HepG2 (cell line): ENCODE measurements at regions not wholly inside any gene's neighbourhood (a gene's known extent, or its start where the extent isn't known, plus 50 kb on each side); places are given as distances from the start of the nearest gene placed in this dataset.

Experiments used
- ATAC-seq: fragments of 200-7000 bp; cut with Tn5 transposase; 3 replicates; pipeline ENCODE4 v1.9.1; 2020; ENCODE audit warnings: mild to moderate bottlenecking, moderate library complexity
- BruUV-seq: library from RNA; stranded (reverse); fragments of 400-500 nt; replicated peaks from 2 replicates; lab custom pipeline; 2021; lab: Mats Ljungman, UMichigan
- CTCF ChIA-PET: fragments of 300-600 bp; formaldehyde crosslinking; extraction: SDS; loops from one replicate; lab custom pipeline; 2021; ENCODE audit warnings: low total read pairs, inconsistent platforms, low intra/inter-chr PET ratio; lab: Yijun Ruan, JAX
- POLR2A ChIA-PET: fragments of 350-600 bp; sonication (Branson Sonifier 250); formaldehyde crosslinking; loops from one replicate; lab custom pipeline; 2020; ENCODE audit warnings: antibody characterized with exemption, inconsistent platforms; lab: Yijun Ruan, JAX
- DNase-seq: peaks from one replicate; pipeline ENCODE4 v3.0.0-alpha.2; 2015; ENCODE audit warnings: low spot score
- FAIRE-seq: peaks from 3 replicates; lab custom pipeline; 2011; peaks lifted over from hg19 to GRCh38; lab: Jason Lieb, UNC
- H2AFZ ChIP-seq: one replicate; pipeline ENCODE4 v1.6.1; 2011; ENCODE audit warnings: low read length, inconsistent platforms
- H3K27ac ChIP-seq: fragments of 300-600 bp; 3 replicates; pipeline ENCODE4 v1.8.0; 2011; ENCODE audit warnings: mixed run types, mild to moderate bottlenecking, mixed read lengths, low read length, inconsistent platforms; ENCODE audit not compliant: insufficient read depth; ENCODE audit errors: extremely low read length
- H3K27me3 ChIP-seq, 2 experiments: fragments of 200-600 bp in 1 of 2; 2 replicates in 1 of 2; 3 replicates in 1 of 2; pipeline versions ENCODE4 v1.6.0 to v1.8.0; 2011; ENCODE audit warnings: low read length in 2 of 2, mild to moderate bottlenecking in 2 of 2, moderate library complexity in 2 of 2, inconsistent platforms in 1 of 2; ENCODE audit not compliant: insufficient read depth in 2 of 2, control insufficient read depth in 1 of 2
- H3K36me3 ChIP-seq, 2 experiments: fragments of 200-600 bp in 1 of 2; replicated peaks in 1 of 2; 2 replicates in 1 of 2; 3 replicates in 1 of 2; pipeline versions ENCODE4 v1.5.1 to v1.8.0; 2011; ENCODE audit warnings: low read length in 2 of 2, inconsistent platforms in 1 of 2; ENCODE audit not compliant: insufficient read depth in 2 of 2, control insufficient read depth in 1 of 2
- H3K4me1 ChIP-seq: 2 replicates; pipeline ENCODE4 v1.5.1; 2012; ENCODE audit warnings: low read length, inconsistent platforms; ENCODE audit not compliant: insufficient read depth
- H3K4me2 ChIP-seq: 2 replicates; pipeline ENCODE4 v1.6.0; 2011; ENCODE audit warnings: low read depth, low read length, inconsistent platforms
- H3K4me3 ChIP-seq, 3 experiments: fragments of 200-600 bp in 1 of 3; sonication (generic), shearing (Covaris generic) in 1 of 3; replicated peaks in 1 of 3; 2 replicates each; pipeline ENCODE4 v1.5.1; 2011 to 2016; ENCODE audit warnings: low read length in 3 of 3, inconsistent platforms in 2 of 3, low read depth in 2 of 3, mild to moderate bottlenecking in 2 of 3, control low read depth in 1 of 3, mixed read lengths in 1 of 3; ENCODE audit not compliant: insufficient read depth in 1 of 3
- H3K79me2 ChIP-seq: one replicate; pipeline ENCODE4 v1.6.1; 2011; ENCODE audit warnings: low read length, inconsistent platforms; ENCODE audit not compliant: insufficient read depth
- H3K9ac ChIP-seq: 2 replicates; pipeline ENCODE4 v1.6.0; 2011; ENCODE audit warnings: mild to moderate bottlenecking, low read depth, low read length, inconsistent platforms; ENCODE audit not compliant: insufficient read depth
- H3K9me3 ChIP-seq: 2 replicates; pipeline ENCODE4 v1.5.1; 2012; ENCODE audit warnings: mild to moderate bottlenecking, low read length
- H4K20me1 ChIP-seq: 2 replicates; pipeline ENCODE4 v1.6.0; 2011; ENCODE audit warnings: inconsistent platforms, mild to moderate bottlenecking, low read length, moderate library complexity; ENCODE audit not compliant: insufficient read depth
- ATF6 ChIP-seq: sonication (generic); formaldehyde crosslinking; conservative IDR thresholded peaks from 2 replicates; pipeline ENCODE4 v1.4.0; 2020; ENCODE audit warnings: missing genetic modification reagents
- DDIT3 ChIP-seq: sonication (generic); formaldehyde crosslinking; IDR thresholded peaks from 2 replicates; pipeline ENCODE4 v1.4.0; 2020; ENCODE audit warnings: mild to moderate bottlenecking, missing genetic modification reagents
- DNMT1 ChIP-seq: sonication (generic); formaldehyde crosslinking; IDR thresholded peaks from 2 replicates; pipeline ENCODE4 v1.5.1; 2020; ENCODE audit warnings: mild to moderate bottlenecking, missing genetic modification reagents
- GATAD2A ChIP-seq: IDR thresholded peaks from 2 replicates; pipeline ENCODE4 v1.6.1; 2016
- MXD3 ChIP-seq: IDR thresholded peaks from 2 replicates; pipeline ENCODE4 v1.6.1; 2016; ENCODE audit warnings: mild to moderate bottlenecking, missing biosample characterization, missing genetic modification reagents
- RFX3 ChIP-seq: IDR thresholded peaks from 2 replicates; pipeline ENCODE4 v1.6.1; 2016; ENCODE audit warnings: missing biosample characterization, missing genetic modification reagents
- ZBTB38 ChIP-seq: sonication (generic); formaldehyde crosslinking; IDR thresholded peaks from 2 replicates; pipeline ENCODE4 v1.5.1; 2020; ENCODE audit warnings: mild to moderate bottlenecking, missing genetic modification reagents
- ZNF17 ChIP-seq: sonication (generic); formaldehyde crosslinking; IDR thresholded peaks from 2 replicates; pipeline ENCODE4 v1.5.0; 2020; ENCODE audit warnings: mild to moderate bottlenecking, missing genetic modification reagents
- ZNF232 ChIP-seq: sonication (generic); formaldehyde crosslinking; IDR thresholded peaks from 2 replicates; pipeline ENCODE4 v1.4.0; 2020; ENCODE audit warnings: missing genetic modification reagents, borderline replicate concordance
- ZNF251 ChIP-seq: sonication (generic); formaldehyde crosslinking; IDR thresholded peaks from 2 replicates; pipeline ENCODE4 v1.9.0; 2021; ENCODE audit warnings: mild to moderate bottlenecking, missing genetic modification reagents
- ZNF777 ChIP-seq: sonication (generic); formaldehyde crosslinking; IDR thresholded peaks from 2 replicates; pipeline ENCODE4 v1.4.0; 2020; ENCODE audit warnings: missing genetic modification reagents
- WGBS: methylation state at CpG from one replicate; pipeline ENCODE4 v1.1.6; 2017; ENCODE audit warnings: low lambda C conversion rate; 5-methylcytosine and 5-hydroxymethylcytosine counted together
- in situ Hi-C: cut with HindIII; loops from 2 replicates; pipeline ENCODE4 v1.10.0; 2017; ENCODE audit warnings: low pct_unique_long_range_greater_than_20kb; ENCODE audit not compliant: extremely low pct_ligation_motif_present
- intact Hi-C: fragments of 100-400 bp; cut with micrococcal nuclease; formaldehyde crosslinking; loops from one replicate; pipeline ENCODE4 v1.10.0; 2022; ENCODE audit not compliant: unreplicated experiment

GRCh38 chr2:212596276-212596675 lies 57.7 kb upstream of the ERBB4 start:
- in situ Hi-C loops (no loop called here), intact Hi-C loops (no loop called here)
- FAIRE-seq, result no peak
- no peak for TF ChIP-seq MXD3 (CRISPR knock-in tag)
- no peak for TF ChIP-seq ZBTB38 (CRISPR knock-in tag)
- no peak for TF ChIP-seq ZNF251 (CRISPR knock-in tag)
- TF ChIP-seq ATF6 (CRISPR knock-in tag), result no peak
- TF ChIP-seq ZNF777, result no peak
- no peak for TF ChIP-seq RFX3 (CRISPR knock-in tag)
- no peak for TF ChIP-seq DNMT1
- no peak for TF ChIP-seq ZNF17
- no peak for TF ChIP-seq GATAD2A (CRISPR knock-in tag)
- TF ChIP-seq DDIT3 (CRISPR knock-in tag), result no peak
- no peak for TF ChIP-seq ZNF232
- ATAC-seq, result no peak
- Histone ChIP-seq H3K27me3 (no peaks in the 10 kb centered on the region), H3K4me2 (no peak overlapping the region), H3K4me3 (no peak overlapping the region), H2AFZ (no peak overlapping the region), H3K9ac (no peak overlapping the region), H4K20me1 (no peaks in the 10 kb centered on the region), H3K79me2 (no peaks in the 10 kb centered on the region), H3K36me3 (no peaks in the 10 kb centered on the region), H3K4me1 (no peaks in the 10 kb centered on the region), H3K27ac (no peak overlapping the region), H3K9me3 (no peaks in the 10 kb centered on the region)
- WGBS, result 1% methylated on average over 3 of the region's 3 CpGs
- no peak for DNase-seq
- ChIA-PET POLR2A (no interaction called here), CTCF (no interaction called here)
- BruUV-seq, result no TSS peak
